Uterus (tissue), 3 donors: ENCODE measurements at regions not wholly inside any gene's neighbourhood (a gene's known extent, or its start where the extent isn't known, plus 50 kb on each side); places are given as distances from the start of the nearest gene placed in this dataset.

Experiments used
- DNase-seq, 2 donors: peaks; one replicate each; pipeline ENCODE4 v3.0.0-alpha.2; 2019 to 2020
- H3K27ac ChIP-seq, 2 donors: fragments of 200-600 bp; sonication (generic); 1 replicate in 1 of 2; 2 replicates in 1 of 2; pipeline ENCODE4 v1.5.1; 2016 to 2018
- H3K27me3 ChIP-seq, 2 donors: fragments of 200-600 bp; sonication (generic); one replicate each; pipeline ENCODE4 v1.5.1; 2018 to 2019; ENCODE audit warnings: control low read depth in 1 of 2
- H3K36me3 ChIP-seq, 2 donors: fragments of 200-600 bp; sonication (generic); one replicate each; pipeline ENCODE4 v1.5.1; 2019; ENCODE audit warnings: control low read depth in 1 of 2
- H3K4me1 ChIP-seq, 2 donors: fragments of 200-600 bp; sonication (generic); one replicate each; pipeline ENCODE4 v1.5.1; 2018 to 2019; ENCODE audit warnings: control low read depth in 1 of 2
- H3K4me3 ChIP-seq, 2 donors: fragments of 200-600 bp; sonication (generic); 1 replicate in 1 of 2; 2 replicates in 1 of 2; pipeline ENCODE4 v1.5.1; 2018 to 2019; ENCODE audit warnings: mild to moderate bottlenecking in 1 of 2
- H3K9me3 ChIP-seq, 2 donors: fragments of 200-600 bp; sonication (generic); one replicate each; pipeline ENCODE4 v1.5.1; 2019; ENCODE audit warnings: control low read depth in 1 of 2
- POLR2A ChIP-seq, 2 donors: fragments of 450-650 bp; IDR thresholded peaks; one replicate each; pipeline ENCODE4 v1.6.1; 2016; ENCODE audit warnings: antibody characterized with exemption in 2 of 2, mild to moderate bottlenecking in 1 of 2, moderate library complexity in 1 of 2
- intact Hi-C: fragments of 100-400 bp; cut with DNase I; formaldehyde crosslinking; loops from one replicate; pipeline ENCODE4 v1.15.1; 2023; ENCODE audit warnings: low total_unique reads
- TF ChIP-seq, protein P1 (sequence below), 4 experiments: fragments of 200-600 bp in 2 of 4; fragments of 450-650 bp in 2 of 4; sonication (generic) in 2 of 4; IDR thresholded peaks; one replicate each; pipeline ENCODE4 v1.5.1; 2016 to 2019; ENCODE audit warnings: antibody characterized with exemption in 4 of 4, mild to moderate bottlenecking in 2 of 4, moderate library complexity in 1 of 4
- donor health status: DM: yes; HTN: yes; CAD: no.

DNA sequence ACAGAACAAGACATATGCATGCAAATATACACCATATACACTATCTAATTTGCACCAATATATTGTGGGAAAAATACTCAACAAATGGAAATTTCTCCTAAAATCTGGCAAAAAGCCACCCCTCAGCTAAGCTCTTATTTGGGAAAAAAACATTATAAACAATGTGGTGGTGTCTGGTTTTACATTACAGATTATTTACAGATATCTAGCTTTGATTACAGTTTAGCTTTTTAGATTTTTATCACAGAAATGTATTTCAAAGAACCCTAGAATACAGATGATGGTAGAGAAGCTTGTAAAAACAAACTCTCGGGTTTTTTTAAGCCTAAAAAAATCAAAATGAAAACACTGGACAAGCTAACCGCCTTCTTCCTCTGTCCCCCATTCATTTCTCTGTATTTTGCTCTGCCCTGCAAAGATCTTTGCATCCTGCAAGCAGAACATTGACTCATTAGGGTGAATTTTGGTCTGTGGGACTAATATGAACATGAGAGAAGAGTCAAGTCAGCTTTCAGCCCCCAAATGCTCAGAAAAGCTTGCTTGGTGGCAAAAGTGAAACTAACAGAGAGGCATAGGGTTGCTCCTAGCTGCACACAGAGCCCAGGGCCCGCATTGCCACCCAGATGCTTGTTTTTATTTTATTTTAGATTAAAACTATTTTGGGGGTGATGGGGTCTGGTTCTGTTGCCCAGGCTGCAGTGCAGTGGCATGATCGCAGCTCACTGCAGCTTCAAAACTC is 88.8 kb upstream of the LYZL1 start:
- no peak for DNase-seq
- no peaks in the 10 kb centered on the region for H3K36me3 ChIP-seq
- intact Hi-C loops = no loop called here
- no peaks in the 10 kb centered on the region for H3K9me3 ChIP-seq
- no peaks in the 10 kb centered on the region for H3K4me1 ChIP-seq
- no peak for TF ChIP-seq POLR2A (IDR thresholded peaks at IDR 0.05)
- no peak overlapping the region for H3K4me3 ChIP-seq
- H3K27me3 ChIP-seq = no peaks in the 10 kb centered on the region
- no peak overlapping the region for H3K27ac ChIP-seq

DNA sequence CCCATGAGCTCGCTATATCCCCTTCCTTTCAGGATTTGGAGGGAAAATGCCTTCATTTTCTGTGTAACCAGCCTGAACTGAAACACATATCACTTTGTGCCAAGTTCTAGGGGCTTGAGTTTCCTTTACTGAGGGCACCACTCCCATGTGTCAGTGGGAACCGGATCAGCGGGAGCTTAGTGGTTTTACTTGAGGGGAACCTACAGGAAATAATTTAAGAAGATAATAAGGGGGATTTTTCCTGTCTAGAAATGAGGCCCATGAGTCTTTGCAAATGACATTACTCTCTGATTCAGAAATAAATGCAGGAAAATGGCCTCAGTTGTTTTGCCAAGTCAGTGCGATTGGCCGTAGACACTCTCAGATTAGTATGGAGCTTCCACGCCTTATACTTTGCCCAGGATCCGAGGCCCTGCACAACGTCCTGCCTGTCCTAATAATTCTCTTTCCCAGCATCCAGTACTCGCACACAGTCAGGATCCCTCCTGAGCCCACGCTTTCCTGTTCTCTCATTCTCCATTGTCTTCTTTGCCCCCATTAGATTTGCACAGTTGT is 86.4 kb upstream of the LYZL1 start:
- intact Hi-C loops = no loop called here
- TF ChIP-seq, protein P1, sequence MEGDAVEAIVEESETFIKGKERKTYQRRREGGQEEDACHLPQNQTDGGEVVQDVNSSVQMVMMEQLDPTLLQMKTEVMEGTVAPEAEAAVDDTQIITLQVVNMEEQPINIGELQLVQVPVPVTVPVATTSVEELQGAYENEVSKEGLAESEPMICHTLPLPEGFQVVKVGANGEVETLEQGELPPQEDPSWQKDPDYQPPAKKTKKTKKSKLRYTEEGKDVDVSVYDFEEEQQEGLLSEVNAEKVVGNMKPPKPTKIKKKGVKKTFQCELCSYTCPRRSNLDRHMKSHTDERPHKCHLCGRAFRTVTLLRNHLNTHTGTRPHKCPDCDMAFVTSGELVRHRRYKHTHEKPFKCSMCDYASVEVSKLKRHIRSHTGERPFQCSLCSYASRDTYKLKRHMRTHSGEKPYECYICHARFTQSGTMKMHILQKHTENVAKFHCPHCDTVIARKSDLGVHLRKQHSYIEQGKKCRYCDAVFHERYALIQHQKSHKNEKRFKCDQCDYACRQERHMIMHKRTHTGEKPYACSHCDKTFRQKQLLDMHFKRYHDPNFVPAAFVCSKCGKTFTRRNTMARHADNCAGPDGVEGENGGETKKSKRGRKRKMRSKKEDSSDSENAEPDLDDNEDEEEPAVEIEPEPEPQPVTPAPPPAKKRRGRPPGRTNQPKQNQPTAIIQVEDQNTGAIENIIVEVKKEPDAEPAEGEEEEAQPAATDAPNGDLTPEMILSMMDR (IDR thresholded peaks at IDR 0.05) = no peak
- TF ChIP-seq POLR2A (IDR thresholded peaks at IDR 0.05) = no peak
- no peak overlapping the region for H3K4me3 ChIP-seq
- H3K36me3 ChIP-seq = no peaks in the 10 kb centered on the region
- H3K4me1 ChIP-seq = no peaks in the 10 kb centered on the region
- H3K27ac ChIP-seq = no peak overlapping the region
- no peak for DNase-seq
- H3K27me3 ChIP-seq = no peaks in the 10 kb centered on the region
- H3K9me3 ChIP-seq = no peaks in the 10 kb centered on the region

DNA sequence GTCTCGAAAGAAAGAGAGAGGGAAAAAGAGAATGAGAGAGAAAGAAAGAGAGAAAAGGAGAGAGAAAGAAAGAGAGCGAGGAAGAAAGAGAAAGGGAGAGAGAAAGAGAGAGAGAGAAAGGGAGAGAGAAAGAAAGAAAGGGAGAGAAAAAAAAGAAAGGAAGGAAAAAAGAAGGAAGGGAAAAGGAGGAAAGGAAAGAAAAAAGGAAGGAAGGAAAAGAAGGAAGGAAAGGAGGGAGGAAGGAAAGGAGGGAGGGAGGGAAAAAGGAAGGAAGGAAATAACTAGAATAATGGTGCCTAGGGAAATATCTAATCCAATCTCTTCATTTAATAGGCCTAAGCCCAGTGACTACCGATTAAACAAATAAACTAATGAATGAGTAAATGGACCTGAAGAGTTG is 85.4 kb upstream of the LYZL1 start:
- intact Hi-C loops = no loop called here
- H3K4me3 ChIP-seq = no peak overlapping the region
- TF ChIP-seq, protein P1 (IDR thresholded peaks at IDR 0.05) = no peak
- no peak for TF ChIP-seq POLR2A (IDR thresholded peaks at IDR 0.05)
- peak overlapping the region in 1 of 2 donors; percentile 60 for H3K27ac ChIP-seq
- H3K4me1 ChIP-seq = no peaks in the 10 kb centered on the region
- no peaks in the 10 kb centered on the region for H3K36me3 ChIP-seq
- H3K9me3 ChIP-seq = no peaks in the 10 kb centered on the region
- DNase-seq = no peak
- no peaks in the 10 kb centered on the region for H3K27me3 ChIP-seq

DNA sequence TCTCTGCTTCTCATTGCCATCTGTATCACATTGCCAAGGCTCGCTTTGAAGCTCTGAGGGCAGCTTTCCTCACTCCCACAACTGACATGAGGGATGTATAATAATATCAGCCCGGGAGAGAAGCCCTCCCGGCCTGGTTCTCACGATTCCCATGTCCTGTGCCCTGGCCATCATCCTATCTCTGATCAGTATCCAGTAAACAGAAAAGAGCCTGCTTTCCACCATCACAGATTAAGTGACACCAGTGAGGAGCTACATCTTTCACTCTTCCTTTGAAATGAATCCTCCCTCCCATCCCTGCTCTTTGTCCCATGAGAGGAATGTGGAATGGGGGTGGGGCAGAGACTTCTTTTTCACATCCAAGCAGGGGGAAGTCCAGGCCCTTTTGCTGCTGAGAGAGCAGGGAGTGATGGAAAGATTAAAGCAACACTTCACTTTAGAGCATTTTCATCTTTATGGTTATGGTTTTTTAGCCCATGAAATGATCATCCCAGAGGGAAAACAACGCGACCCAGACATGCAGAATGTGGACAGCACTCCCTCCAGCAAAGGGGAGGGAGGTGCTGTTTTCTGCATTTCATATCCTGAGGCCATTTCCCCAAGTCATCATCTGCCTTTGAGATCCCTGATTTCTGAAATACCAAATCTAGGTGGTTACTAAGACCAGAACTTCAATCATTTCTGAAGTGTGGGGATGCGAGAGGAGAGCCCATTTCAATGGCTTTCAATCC is 84.6 kb upstream of the LYZL1 start:
- Histone ChIP-seq H3K9me3 (no peaks in the 10 kb centered on the region), H3K4me1 (no peaks in the 10 kb centered on the region), H3K27me3 (no peaks in the 10 kb centered on the region), H3K36me3 (no peaks in the 10 kb centered on the region), H3K27ac (peak overlapping the region; percentile 25 to 60), H3K4me3 (no peak overlapping the region)
- peak in 1 of 2 donors; percentile 20 for DNase-seq
- intact Hi-C loops = no loop called here
- TF ChIP-seq, protein P1 (IDR thresholded peaks at IDR 0.05) = no peak
- TF ChIP-seq POLR2A (IDR thresholded peaks at IDR 0.05) = no peak

DNA sequence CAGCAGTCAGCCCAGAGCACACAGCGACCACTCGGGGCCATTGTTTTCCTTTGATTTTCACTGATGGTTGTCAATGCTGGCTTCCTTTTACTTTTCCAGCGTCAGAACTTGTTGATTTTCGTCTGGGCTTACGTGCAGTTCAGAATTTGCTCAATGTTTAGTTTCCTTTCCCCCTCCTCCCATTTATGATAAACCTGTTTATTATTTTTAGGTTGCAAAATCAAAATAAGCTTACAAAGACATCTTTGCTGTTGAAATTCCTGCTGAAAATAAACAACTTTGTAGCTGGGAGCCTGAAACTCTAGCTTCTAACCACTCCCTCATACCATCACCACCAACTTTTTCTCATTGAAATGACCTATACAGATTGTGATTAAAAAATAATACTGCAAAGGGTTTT is 83.1 kb upstream of the LYZL1 start:
- TF ChIP-seq, protein P1 (IDR thresholded peaks at IDR 0.05) = no peak
- no peak for TF ChIP-seq POLR2A (IDR thresholded peaks at IDR 0.05)
- no peaks in the 10 kb centered on the region for H3K4me1 ChIP-seq
- H3K4me3 ChIP-seq = no peak overlapping the region
- H3K27ac ChIP-seq = no peak overlapping the region
- intact Hi-C loops = no loop called here
- no peaks in the 10 kb centered on the region for H3K36me3 ChIP-seq
- H3K27me3 ChIP-seq = no peaks in the 10 kb centered on the region
- no peaks in the 10 kb centered on the region for H3K9me3 ChIP-seq
- no peak for DNase-seq
